Kidney epithelial cell (primary cell): ENCODE measurements at regions not wholly inside any gene's neighbourhood (a gene's known extent, or its start where the extent isn't known, plus 50 kb on each side); places are given as distances from the start of the nearest gene placed in this dataset.

Source experiments
- DNase-seq: peaks from one replicate; pipeline ENCODE4 v3.0.0-alpha.2; 2010; ENCODE audit warnings: low read depth
- H3K27me3 ChIP-seq: 2 replicates; pipeline ENCODE4 v1.6.0; 2011; ENCODE audit warnings: low read length; ENCODE audit not compliant: control insufficient read depth, insufficient read depth
- H3K36me3 ChIP-seq: 2 replicates; pipeline ENCODE4 v1.5.1; 2011; ENCODE audit warnings: low read length; ENCODE audit not compliant: control insufficient read depth, insufficient read depth
- H3K4me3 ChIP-seq: 2 replicates; pipeline ENCODE4 v1.5.1; 2011; ENCODE audit warnings: low read depth, mild to moderate bottlenecking, control low read depth, low read length
- TF ChIP-seq, protein P1 (sequence below): IDR thresholded peaks from 2 replicates; pipeline ENCODE4 v1.5.1; 2011; ENCODE audit warnings: mild to moderate bottlenecking, moderate library complexity, low read length, control low read depth, inconsistent platforms; ENCODE audit not compliant: insufficient read depth, poor library complexity, severe bottlenecking

DNA sequence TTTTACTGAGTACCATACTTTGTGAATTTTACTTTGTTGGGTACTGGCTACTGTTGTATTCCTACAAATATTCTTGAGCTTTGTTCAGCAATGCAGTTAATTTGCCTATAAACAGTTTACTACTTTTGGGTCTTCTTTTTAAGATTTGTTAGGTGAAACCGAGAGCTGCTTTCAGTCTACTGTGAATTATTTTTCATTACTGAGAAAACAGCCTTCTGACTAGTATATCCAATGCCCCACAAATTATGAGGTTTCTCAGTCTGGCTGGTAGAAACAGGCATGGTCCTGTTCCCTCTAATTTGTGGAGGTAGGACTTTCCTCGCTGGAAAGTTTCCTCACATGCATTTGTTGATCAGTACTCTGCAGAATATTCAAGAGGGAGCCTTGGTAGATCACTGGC is 392.0 kb downstream of the ZSWIM6 start:
- no peak for DNase-seq
- Histone ChIP-seq H3K4me3 (no peak overlapping the region), H3K27me3 (no peaks in the 10 kb centered on the region), H3K36me3 (no peaks in the 10 kb centered on the region)
- TF ChIP-seq, protein P1, sequence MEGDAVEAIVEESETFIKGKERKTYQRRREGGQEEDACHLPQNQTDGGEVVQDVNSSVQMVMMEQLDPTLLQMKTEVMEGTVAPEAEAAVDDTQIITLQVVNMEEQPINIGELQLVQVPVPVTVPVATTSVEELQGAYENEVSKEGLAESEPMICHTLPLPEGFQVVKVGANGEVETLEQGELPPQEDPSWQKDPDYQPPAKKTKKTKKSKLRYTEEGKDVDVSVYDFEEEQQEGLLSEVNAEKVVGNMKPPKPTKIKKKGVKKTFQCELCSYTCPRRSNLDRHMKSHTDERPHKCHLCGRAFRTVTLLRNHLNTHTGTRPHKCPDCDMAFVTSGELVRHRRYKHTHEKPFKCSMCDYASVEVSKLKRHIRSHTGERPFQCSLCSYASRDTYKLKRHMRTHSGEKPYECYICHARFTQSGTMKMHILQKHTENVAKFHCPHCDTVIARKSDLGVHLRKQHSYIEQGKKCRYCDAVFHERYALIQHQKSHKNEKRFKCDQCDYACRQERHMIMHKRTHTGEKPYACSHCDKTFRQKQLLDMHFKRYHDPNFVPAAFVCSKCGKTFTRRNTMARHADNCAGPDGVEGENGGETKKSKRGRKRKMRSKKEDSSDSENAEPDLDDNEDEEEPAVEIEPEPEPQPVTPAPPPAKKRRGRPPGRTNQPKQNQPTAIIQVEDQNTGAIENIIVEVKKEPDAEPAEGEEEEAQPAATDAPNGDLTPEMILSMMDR, result no peak

DNA sequence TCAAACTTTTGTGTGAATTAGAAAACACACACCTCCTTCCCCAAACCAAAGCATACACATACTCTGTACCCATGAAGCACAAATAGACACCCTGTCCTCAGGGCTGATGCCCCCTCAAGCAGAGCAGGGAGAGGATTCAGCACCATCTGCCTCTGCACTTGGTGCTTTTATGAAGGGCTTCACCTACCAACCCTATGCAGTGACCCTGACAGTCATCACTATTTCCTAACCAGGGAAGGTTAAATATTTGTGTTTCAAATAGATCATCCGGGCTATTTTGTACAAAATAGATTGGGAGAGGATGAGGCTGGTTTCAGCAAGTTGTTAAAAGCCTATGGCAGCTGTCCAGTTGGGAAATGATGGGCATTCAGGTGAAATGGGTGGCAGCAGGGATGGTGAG is 396.2 kb downstream of the ZSWIM6 start:
- no peaks in the 10 kb centered on the region for H3K36me3 ChIP-seq
- no peak overlapping the region for H3K4me3 ChIP-seq
- DNase-seq, result no peak
- H3K27me3 ChIP-seq, result no peaks in the 10 kb centered on the region
- TF ChIP-seq, protein P1, result no peak

DNA sequence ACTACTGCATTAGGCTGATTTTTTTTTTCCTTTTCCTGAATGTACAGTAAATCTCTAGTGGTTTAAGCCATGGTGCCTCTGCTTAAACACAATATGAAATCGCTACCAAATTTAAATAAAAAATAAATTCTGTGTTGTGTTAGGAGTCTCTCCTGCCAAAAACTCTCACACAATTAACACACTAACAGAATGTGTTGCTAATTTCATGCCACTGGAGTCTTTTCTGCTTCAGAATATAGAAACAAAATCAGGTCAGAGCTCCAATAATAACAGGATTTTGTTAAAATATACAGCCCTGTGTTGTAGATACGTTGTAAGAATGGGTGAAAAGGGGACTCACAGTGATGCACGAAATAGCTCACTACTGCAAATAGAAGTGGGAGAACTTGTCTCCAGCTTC is 398.8 kb downstream of the ZSWIM6 start:
- no peaks in the 10 kb centered on the region for H3K27me3 ChIP-seq
- TF ChIP-seq, protein P1, result no peak
- H3K36me3 ChIP-seq, result no peaks in the 10 kb centered on the region
- no peak overlapping the region for H3K4me3 ChIP-seq
- no peak for DNase-seq

DNA sequence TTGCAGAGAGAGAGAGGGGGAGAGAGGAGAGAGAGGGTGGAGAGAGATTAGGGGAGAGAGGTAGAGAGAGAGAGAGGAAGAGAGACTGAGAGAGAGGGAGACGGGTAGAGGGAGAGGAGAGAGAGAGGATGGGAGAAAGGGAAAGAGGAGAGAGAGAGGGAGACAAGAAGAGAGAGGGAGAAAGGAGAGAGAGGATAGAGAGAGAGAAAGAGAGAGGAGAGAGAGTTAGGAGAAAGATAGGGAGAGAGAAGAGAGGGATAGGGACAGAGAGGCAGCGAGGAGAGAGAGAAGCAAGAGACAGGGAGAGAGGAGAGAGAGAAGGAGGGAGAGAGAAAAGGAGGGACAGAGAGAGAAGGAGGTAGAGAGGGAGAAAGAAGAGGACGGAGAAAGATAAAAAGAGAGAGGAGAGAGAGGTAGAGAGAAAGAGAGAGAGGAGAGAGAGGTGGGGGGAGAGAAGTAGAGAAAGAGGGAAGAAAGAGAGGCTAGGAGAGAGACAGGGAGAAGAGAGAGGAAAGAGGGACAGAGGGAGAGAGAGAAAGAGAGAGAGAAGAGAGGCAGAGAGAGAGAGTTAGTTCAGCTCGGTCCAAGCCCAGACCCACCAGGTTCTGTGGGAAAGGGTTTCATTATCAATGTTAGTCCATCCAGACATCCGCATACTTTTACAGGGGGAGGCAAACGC is 399.3 kb downstream of the ZSWIM6 start:
- no peak for DNase-seq

DNA sequence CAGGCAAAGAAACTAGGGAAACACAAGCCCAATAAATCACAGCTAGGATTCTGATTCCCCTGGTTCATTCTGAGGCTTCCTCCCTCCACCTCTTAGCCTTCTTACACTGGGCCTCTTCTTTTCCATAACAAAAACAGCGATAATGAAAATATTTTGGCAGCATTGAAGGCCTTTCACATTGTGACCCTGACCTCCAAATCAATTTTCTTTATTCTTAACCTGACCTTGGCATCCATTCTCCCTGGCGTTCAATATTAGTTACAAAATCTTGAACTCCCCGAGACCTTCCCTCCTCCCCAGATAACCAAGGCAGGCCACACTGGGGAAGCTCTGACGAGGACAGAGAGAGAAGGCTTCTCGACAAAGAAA is 399.9 kb downstream of the ZSWIM6 start:
- DNase-seq, result no peak
- TF ChIP-seq, protein P1, result no peak
- Histone ChIP-seq H3K27me3 (no peaks in the 10 kb centered on the region), H3K4me3 (no peak overlapping the region), H3K36me3 (no peaks in the 10 kb centered on the region)

More for the DNA sequence above, 399.3 kb downstream of the ZSWIM6 start:
- Histone ChIP-seq H3K27me3 (no peaks in the 10 kb centered on the region), H3K4me3 (no peak overlapping the region), H3K36me3 (no peaks in the 10 kb centered on the region)
- TF ChIP-seq, protein P1, result no peak

DNA sequence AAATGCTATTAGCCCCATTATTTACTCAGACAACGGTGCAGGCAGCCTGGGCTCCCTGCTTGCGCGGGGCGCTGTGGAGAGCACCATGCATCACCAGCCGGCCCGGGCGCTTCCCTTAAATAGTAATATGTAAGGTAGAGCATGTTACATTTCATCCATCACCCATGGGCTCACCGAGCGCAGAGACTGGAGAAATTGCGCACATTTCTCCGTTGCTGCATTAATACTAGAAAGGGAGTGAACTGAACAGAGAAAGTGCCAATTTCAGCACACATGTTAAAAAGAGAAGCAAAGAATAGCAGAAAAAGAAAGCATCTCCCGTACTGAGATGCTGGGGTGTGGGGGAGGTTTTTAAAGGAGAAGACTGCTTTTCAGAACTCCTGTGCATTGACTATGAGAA is 400.3 kb downstream of the ZSWIM6 start:
- Histone ChIP-seq H3K27me3 (no peaks in the 10 kb centered on the region), H3K4me3 (no peak overlapping the region), H3K36me3 (no peaks in the 10 kb centered on the region)
- TF ChIP-seq, protein P1, result no peak
- DNase-seq, result no peak
